Aorta (tissue), 5 donors: ENCODE measurements at regions not wholly inside any gene's neighbourhood (a gene's known extent, or its start where the extent isn't known, plus 50 kb on each side); places are given as distances from the start of the nearest gene placed in this dataset.
A peak's percentile ranks its signal among the peaks of the same experiment; 100 is the strongest.
"Not testable (repeated sequence)": the region's sequence is repeated elsewhere in the genome, so short reads cannot be mapped to it uniquely, and the experiment has no call there.

ENCODE experiments used
- ATAC-seq: fragments of 200-7000 bp; cut with Tn5 transposase; one replicate; pipeline ENCODE4 v1.9.1; 2022; ENCODE audit warnings: moderate library complexity; ENCODE audit not compliant: low FRiP score
- DNase-seq, 2 donors: peaks; one replicate each; pipeline ENCODE4 v3.0.0-alpha.2; 2020
- H3K27ac ChIP-seq, 2 donors: one replicate each; pipeline ENCODE4 v1.5.1; 2013; ENCODE audit warnings: low read length in 2 of 2, mild to moderate bottlenecking in 2 of 2, moderate library complexity in 2 of 2, control low read depth in 1 of 2, inconsistent platforms in 1 of 2, low read depth in 1 of 2
- H3K27me3 ChIP-seq, 2 donors: one replicate each; pipeline ENCODE4 v1.6.1; 2013; ENCODE audit warnings: control low read depth in 1 of 2, low read length in 1 of 2, mild to moderate bottlenecking in 1 of 2, moderate library complexity in 1 of 2; ENCODE audit not compliant: insufficient read depth in 2 of 2, control insufficient read depth in 1 of 2
- H3K36me3 ChIP-seq, 2 donors: one replicate each; pipeline ENCODE4 v1.6.1; 2013; ENCODE audit warnings: control low read depth in 1 of 2, low read length in 1 of 2, mild to moderate bottlenecking in 1 of 2; ENCODE audit not compliant: insufficient read depth in 2 of 2, control insufficient read depth in 1 of 2
- H3K4me1 ChIP-seq, 2 donors: one replicate each; pipeline ENCODE4 v1.6.1; 2013; ENCODE audit warnings: low read length in 2 of 2, control low read depth in 1 of 2, mild to moderate bottlenecking in 1 of 2, moderate library complexity in 1 of 2; ENCODE audit not compliant: insufficient read depth in 2 of 2, control insufficient read depth in 1 of 2
- H3K4me3 ChIP-seq, 2 donors: one replicate each; pipeline ENCODE4 v1.5.1; 2013; ENCODE audit warnings: low read length in 2 of 2, control low read depth in 1 of 2, mild to moderate bottlenecking in 1 of 2
- H3K9me3 ChIP-seq: one replicate; pipeline ENCODE4 v1.6.1; 2013; ENCODE audit warnings: mild to moderate bottlenecking, low read length; ENCODE audit not compliant: control insufficient read depth
- WGBS, 2 donors: extraction: QIAGEN DNeasy Blood & Tissue Kit; methylation state at CpG; one replicate each; pipeline ENCODE4 v1.1.7; 2013; 5-methylcytosine and 5-hydroxymethylcytosine counted together
- intact Hi-C, 2 donors: fragments of 100-400 bp; cut with DNase I; formaldehyde crosslinking; loops; one replicate each; pipeline versions ENCODE4 v1.14.2 to v1.15.0; 2022
- donor health status: healthy with polysubstance abuse.
- donor health status: Bipolar disorder and iron deficiency.
- donor health status: DM: no; HTN: no; CAD: no.
- donor health status: DM: no; HTN: no; CAD: no.
- donor health status: DM: yes; HTN: yes; CAD: no.

DNA sequence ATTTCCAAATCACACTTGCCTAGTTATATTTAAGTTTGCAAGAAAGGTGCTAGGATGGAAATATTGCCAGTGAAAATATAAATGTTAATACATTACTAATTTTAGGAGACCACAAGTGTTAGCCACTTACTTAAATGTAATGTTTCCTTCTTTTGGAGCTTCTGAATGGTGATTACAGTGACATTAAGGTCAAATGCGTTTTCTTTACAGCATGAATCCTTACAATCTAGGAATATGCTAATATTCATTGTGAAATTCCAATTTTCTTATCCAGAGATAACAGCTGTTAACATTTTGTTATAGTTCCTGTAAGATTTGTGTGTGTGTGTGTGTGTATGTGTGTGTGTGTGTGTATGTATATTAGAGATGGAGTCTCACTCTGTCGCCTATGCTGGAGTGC, 70.2 kb upstream of the NUDT6 start:
- H3K4me1 ChIP-seq, result no peaks in the 10 kb centered on the region
- intact Hi-C loops, result no loop called here
- H3K4me3 ChIP-seq, result no peak overlapping the region
- no peak overlapping the region for H3K27ac ChIP-seq
- H3K27me3 ChIP-seq, result no peaks in the 10 kb centered on the region
- peaks cover 0 to 2% of the 10 kb centered on the region in 2 donors for H3K36me3 ChIP-seq
- no peak for DNase-seq
- WGBS, 2 donors, result 90 to 96% methylated on average over 2 of the region's 2 CpGs
- ATAC-seq, result no peak
- peaks cover 7% of the 10 kb centered on the region for H3K9me3 ChIP-seq

DNA sequence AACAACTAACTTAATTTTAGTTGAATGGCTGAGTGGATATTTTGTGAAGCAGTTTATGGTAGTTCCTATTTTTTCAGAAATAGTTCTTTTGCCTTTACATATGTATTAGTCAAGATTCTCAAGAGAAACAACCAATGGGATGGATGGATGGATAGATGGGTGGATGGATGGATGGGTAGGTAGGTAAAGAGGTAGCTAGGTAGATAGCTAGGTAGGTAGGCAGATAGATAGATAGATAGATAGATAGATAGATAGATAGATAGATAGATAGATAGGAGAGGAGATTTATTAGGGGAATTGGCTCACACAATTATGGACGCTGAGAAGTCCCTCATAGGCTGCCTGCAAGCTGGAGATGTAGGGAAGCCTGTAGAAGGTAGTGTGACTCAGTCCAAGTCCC, 74.0 kb upstream of the NUDT6 start:
- Histone ChIP-seq H3K27ac (no peak overlapping the region), H3K9me3 (no peaks in the 10 kb centered on the region), H3K4me3 (no peak overlapping the region), H3K4me1 (no peaks in the 10 kb centered on the region), H3K36me3 (no peaks in the 10 kb centered on the region), H3K27me3 (no peaks in the 10 kb centered on the region)
- intact Hi-C loops, result no loop called here
- 94 to 100% methylated on average over 1 of the region's 1 CpG for WGBS, 2 donors
- DNase-seq (no peak), ATAC-seq (no peak)

DNA sequence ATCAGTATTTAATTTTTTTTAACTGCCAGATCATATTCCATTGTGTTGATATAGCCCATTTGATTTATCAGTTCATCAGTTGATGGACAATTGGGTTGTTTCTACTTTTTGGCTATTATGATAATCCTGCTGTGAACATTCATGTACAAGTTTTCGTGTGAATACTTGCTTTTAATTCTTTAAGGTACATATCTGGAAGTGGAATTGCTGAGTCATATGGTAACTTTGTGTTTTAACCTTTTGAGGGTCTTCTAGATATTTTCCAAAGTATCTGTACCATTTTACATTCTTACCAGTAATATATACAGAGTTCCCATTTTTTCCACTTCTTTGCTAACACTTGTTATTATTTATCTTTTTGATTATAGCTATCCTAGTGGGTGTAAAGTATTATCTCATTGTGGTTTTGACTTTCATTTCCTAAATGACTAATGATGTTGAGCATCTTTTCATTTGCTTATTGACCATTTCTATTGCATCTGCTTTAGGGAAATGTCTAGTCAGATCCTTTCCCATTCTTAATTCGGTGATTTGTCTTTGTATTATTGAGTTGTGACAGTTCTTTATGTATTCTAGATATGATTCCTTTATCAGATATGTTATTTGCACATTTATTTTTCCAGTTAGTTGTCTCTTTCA, 75.2 kb upstream of the NUDT6 start:
- Histone ChIP-seq H3K27me3 (no peaks in the 10 kb centered on the region), H3K27ac (no peak overlapping the region), H3K9me3 (no peaks in the 10 kb centered on the region), H3K36me3 (no peaks in the 10 kb centered on the region), H3K4me3 (no peak overlapping the region), H3K4me1 (no peaks in the 10 kb centered on the region)
- 78 to 85% methylated on average over 2 of the region's 2 CpGs for WGBS, 2 donors
- DNase-seq, result no peak
- no peak for ATAC-seq
- intact Hi-C loops, result no loop called here

DNA sequence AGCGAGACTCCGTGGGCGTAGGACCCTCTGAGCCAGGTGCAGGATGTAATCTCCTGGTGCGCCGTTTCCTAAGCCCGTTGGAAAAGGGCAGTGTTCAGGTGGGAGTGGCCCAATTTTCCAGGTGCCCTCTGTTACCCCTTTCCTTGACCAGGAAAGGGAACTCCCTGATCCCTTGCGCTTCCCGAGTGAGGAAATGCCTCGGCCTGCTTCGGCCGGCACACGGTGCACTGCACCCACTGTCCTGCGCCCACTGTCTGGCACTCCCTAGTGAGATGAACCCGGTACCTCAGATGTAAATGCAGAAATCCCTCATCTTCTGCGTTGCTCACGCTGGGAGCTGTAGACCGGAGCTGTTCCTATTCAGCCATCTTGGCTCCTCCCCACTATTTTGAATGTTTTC, 81.7 kb upstream of the NUDT6 start:
- DNase-seq, result peak in 1 of 2 donors; percentile 58
- ATAC-seq, H3K36me3 ChIP-seq, H3K27ac ChIP-seq, H3K4me3 ChIP-seq, H3K9me3 ChIP-seq, H3K27me3 ChIP-seq, H3K4me1 ChIP-seq, intact Hi-C loops: not testable (repeated sequence)
- WGBS, 2 donors, result 93 to 95% methylated on average over 17 of the region's 17 CpGs

DNA sequence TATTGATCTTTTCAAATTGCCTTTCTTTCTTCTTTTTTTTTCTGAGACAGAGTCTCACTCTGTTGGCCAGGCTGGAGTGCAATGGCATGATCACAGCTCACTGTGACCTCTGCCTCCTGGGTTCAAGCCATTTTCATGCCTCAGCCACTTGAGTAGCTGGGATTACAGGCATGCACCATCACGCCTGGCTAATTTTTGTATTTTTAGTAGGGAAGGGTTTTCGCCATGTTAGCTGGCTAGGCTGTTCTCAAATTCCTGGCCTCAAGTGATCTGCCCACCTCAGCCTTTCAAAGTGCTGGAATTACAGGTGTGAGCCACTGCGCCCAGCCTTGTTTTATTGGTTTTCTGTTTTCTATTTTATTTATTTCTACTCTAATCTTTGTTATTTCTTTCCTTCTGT, 82.7 kb upstream of the NUDT6 start:
- H3K4me1 ChIP-seq, intact Hi-C loops, H3K4me3 ChIP-seq, DNase-seq, H3K9me3 ChIP-seq, H3K27me3 ChIP-seq, H3K27ac ChIP-seq, H3K36me3 ChIP-seq, ATAC-seq: not testable (repeated sequence)
- 60 to 61% methylated on average over 3 of the region's 3 CpGs for WGBS, 2 donors

DNA sequence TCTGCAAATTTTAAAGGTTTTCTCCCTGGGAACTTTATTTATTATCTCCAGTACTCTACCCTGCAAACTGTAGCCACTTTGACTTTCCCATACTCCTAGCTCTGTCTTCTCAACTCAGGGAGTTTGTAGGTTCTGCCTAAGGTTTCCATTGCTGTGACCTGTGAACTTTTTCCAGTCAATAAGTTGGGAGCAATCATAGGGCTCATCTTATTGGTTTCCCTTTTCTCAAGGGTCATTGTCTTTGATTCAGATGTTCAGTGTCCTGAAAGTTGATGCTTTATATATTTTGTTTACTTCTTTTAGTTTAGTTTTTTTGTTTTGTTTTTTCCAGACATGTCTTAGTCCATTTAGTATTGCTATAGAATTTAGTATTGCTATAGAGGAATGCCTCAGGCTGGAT, 85.3 kb upstream of the NUDT6 start:
- H3K27ac ChIP-seq, result no peak overlapping the region
- DNase-seq (no peak), ATAC-seq (no peak)
- H3K9me3 ChIP-seq, result no peaks in the 10 kb centered on the region
- no peak overlapping the region for H3K4me3 ChIP-seq
- no peaks in the 10 kb centered on the region for H3K27me3 ChIP-seq
- intact Hi-C loops, result no loop called here
- no peaks in the 10 kb centered on the region for H3K36me3 ChIP-seq
- no peaks in the 10 kb centered on the region for H3K4me1 ChIP-seq

DNA sequence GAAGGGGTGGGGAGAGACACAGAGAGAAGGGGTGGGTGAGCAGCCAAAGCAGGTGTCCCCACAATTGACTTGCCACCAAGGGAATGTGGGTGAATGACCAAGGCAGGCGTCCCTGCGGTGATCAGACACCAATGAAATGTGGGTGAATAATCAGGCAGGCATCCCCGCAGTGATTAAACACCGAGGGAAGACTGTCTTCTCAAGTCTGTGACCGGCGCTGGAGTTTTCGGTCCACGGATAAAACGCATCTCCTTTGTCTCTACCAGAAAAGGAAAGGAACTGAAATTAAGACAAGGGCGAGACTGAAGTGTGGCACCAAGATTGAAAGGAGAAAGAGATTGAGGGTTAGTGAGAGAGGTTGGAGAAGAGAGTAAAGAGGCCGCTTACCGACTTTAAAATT, 90.0 kb upstream of the NUDT6 start:
- H3K27ac ChIP-seq, intact Hi-C loops, DNase-seq, H3K4me1 ChIP-seq, ATAC-seq, H3K36me3 ChIP-seq, H3K9me3 ChIP-seq, H3K4me3 ChIP-seq, H3K27me3 ChIP-seq: not testable (repeated sequence)
- 90% methylated on average over 12 of the region's 12 CpGs for WGBS, 2 donors

DNA sequence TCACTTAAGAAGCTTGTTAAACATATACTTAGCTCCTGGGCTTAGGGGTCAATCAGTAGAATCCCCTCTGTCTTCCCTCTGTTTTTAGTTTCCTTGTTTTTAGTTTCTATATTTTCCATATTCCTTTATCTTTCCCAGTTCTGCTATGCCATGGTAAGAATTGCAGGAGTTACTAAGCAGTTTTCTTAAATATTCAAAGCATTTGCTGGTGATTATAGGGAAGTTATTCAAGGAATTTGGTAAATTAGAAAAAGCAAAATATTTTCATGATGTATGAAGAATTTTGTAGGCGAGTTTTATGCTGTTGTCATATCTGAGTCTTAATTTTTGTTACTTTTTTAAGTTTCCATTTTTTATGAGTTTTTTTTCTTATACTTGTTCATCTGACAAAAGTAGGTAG, 91.6 kb upstream of the NUDT6 start:
- intact Hi-C loops, result no loop called here
- H3K27me3 ChIP-seq, result no peaks in the 10 kb centered on the region
- H3K4me1 ChIP-seq, result no peaks in the 10 kb centered on the region
- DNase-seq (no peak), ATAC-seq (no peak)
- no peaks in the 10 kb centered on the region for H3K9me3 ChIP-seq
- no peak overlapping the region for H3K27ac ChIP-seq
- 31 to 58% methylated on average over 1 of the region's 1 CpG for WGBS, 2 donors
- no peak overlapping the region for H3K4me3 ChIP-seq
- H3K36me3 ChIP-seq, result no peaks in the 10 kb centered on the region

DNA sequence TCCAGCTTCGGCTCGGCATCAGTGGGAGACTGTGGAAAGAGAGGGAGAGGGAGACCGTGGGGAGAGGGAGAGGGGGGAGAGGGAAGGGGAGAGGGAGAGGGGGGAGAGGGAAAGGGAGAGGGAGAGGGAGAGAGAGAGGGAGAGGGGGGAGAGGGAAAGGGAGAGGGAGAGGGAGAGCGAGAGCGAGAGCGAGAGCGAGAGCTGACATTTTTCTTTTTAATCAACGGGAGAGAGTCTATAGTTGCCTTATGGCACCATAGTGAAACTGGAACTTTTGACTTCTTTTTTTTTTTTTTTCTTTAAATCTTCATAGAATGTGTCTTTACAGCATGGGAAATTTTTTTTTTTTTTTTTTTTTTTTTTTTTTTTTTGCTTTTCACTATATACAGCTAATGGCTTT, 94.7 kb upstream of the NUDT6 start:
- H3K4me3 ChIP-seq, result no peak overlapping the region
- intact Hi-C loops, result no loop called here
- no peaks in the 10 kb centered on the region for H3K27me3 ChIP-seq
- no peak for DNase-seq
- no peaks in the 10 kb centered on the region for H3K9me3 ChIP-seq
- no peaks in the 10 kb centered on the region for H3K4me1 ChIP-seq
- no peak overlapping the region for H3K27ac ChIP-seq
- no peaks in the 10 kb centered on the region for H3K36me3 ChIP-seq
- ATAC-seq, result no peak
- WGBS, 2 donors, result 97 to 98% methylated on average over 6 to 7 of the region's 8 CpGs
